Cardiac muscle cell (in vitro differentiated cells and primary cell): ENCODE measurements at regions not wholly inside any gene's neighbourhood (a gene's known extent, or its start where the extent isn't known, plus 50 kb on each side); places are given as distances from the start of the nearest gene placed in this dataset.

Source experiments
- DNase-seq, 2 donors: peaks; one replicate each; pipeline versions ENCODE4 v3.0.0 to v3.0.0-alpha.2; 2010 to 2017; ENCODE audit warnings: low read depth in 1 of 2, low spot score in 1 of 2
- H3K27ac ChIP-seq: fragments of 200-600 bp; sonication (generic); 2 replicates; pipeline ENCODE4 v1.5.1; 2016
- H3K27me3 ChIP-seq: fragments of 200-600 bp; sonication (generic); 2 replicates; pipeline ENCODE4 v1.6.0; 2016; ENCODE audit warnings: control low read depth
- H3K36me3 ChIP-seq: fragments of 200-600 bp; sonication (generic); 2 replicates; pipeline ENCODE4 v1.5.1; 2016; ENCODE audit warnings: control low read depth
- H3K4me1 ChIP-seq: fragments of 200-600 bp; sonication (generic); 2 replicates; pipeline ENCODE4 v1.8.1; 2017; ENCODE audit warnings: low read depth, mild to moderate bottlenecking, mixed run types
- H3K4me3 ChIP-seq: fragments of 200-600 bp; sonication (generic); 2 replicates; pipeline ENCODE4 v1.5.1; 2016; ENCODE audit warnings: mild to moderate bottlenecking
- H3K9me3 ChIP-seq: fragments of 200-600 bp; sonication (generic); 2 replicates; pipeline ENCODE4 v1.5.1; 2017; ENCODE audit warnings: low read depth, mild to moderate bottlenecking, control low read depth
- TF ChIP-seq, protein P1 (sequence below): IDR thresholded peaks from 2 replicates; pipeline ENCODE4 v1.5.1; 2012; ENCODE audit warnings: low read depth, mild to moderate bottlenecking, low read length

DNA sequence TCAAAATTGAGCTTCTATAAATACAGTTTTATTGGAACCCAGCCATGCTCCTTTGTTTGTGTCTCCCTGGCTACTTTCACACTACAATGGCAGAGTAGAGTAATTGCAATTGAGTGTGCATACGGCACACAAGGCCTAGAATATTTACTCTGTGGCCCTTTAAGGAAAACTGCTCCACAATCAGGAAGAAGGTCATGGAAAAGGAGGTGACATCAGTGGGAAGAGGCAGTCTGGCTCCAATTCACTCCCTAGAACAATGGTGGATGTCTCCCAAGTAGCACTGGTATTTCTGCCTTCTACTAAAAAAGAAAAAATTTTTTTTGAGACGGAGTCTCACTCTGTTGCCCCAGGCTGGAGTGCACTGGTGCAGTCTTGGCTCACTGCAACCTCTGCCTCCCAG, 51.3 kb downstream of the KRTAP19-8 start:
- no peak for DNase-seq

GRCh38 chr21:30984889-30985288, 53.4 kb downstream of the KRTAP19-8 start:
- DNase-seq = no peak

More for the DNA sequence above, 51.3 kb downstream of the KRTAP19-8 start:
- H3K4me3 ChIP-seq = no peak overlapping the region
- no peaks in the 10 kb centered on the region for H3K9me3 ChIP-seq
- no peaks in the 10 kb centered on the region for H3K27me3 ChIP-seq
- H3K27ac ChIP-seq = no peak overlapping the region
- no peaks in the 10 kb centered on the region for H3K36me3 ChIP-seq
- H3K4me1 ChIP-seq = no peaks in the 10 kb centered on the region
- TF ChIP-seq, protein P1, sequence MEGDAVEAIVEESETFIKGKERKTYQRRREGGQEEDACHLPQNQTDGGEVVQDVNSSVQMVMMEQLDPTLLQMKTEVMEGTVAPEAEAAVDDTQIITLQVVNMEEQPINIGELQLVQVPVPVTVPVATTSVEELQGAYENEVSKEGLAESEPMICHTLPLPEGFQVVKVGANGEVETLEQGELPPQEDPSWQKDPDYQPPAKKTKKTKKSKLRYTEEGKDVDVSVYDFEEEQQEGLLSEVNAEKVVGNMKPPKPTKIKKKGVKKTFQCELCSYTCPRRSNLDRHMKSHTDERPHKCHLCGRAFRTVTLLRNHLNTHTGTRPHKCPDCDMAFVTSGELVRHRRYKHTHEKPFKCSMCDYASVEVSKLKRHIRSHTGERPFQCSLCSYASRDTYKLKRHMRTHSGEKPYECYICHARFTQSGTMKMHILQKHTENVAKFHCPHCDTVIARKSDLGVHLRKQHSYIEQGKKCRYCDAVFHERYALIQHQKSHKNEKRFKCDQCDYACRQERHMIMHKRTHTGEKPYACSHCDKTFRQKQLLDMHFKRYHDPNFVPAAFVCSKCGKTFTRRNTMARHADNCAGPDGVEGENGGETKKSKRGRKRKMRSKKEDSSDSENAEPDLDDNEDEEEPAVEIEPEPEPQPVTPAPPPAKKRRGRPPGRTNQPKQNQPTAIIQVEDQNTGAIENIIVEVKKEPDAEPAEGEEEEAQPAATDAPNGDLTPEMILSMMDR = no peak

GRCh38 chr21:30981403-30981802, 56.9 kb downstream of the KRTAP19-8 start:
- no peak overlapping the region for H3K27ac ChIP-seq
- no peaks in the 10 kb centered on the region for H3K4me1 ChIP-seq
- H3K36me3 ChIP-seq = no peaks in the 10 kb centered on the region
- H3K27me3 ChIP-seq = no peaks in the 10 kb centered on the region
- TF ChIP-seq, protein P1 = no peak
- DNase-seq = no peak
- no peak overlapping the region for H3K4me3 ChIP-seq
- no peaks in the 10 kb centered on the region for H3K9me3 ChIP-seq

More at GRCh38 chr21:30984889-30985288, 53.4 kb downstream of the KRTAP19-8 start:
- H3K36me3 ChIP-seq = no peaks in the 10 kb centered on the region
- no peaks in the 10 kb centered on the region for H3K27me3 ChIP-seq
- no peaks in the 10 kb centered on the region for H3K4me1 ChIP-seq
- TF ChIP-seq, protein P1 = no peak
- no peaks in the 10 kb centered on the region for H3K9me3 ChIP-seq
- no peak overlapping the region for H3K4me3 ChIP-seq
- no peak overlapping the region for H3K27ac ChIP-seq

GRCh38 chr21:30979054-30979453, 59.2 kb downstream of the KRTAP19-8 start:
- no peaks in the 10 kb centered on the region for H3K27me3 ChIP-seq
- no peak overlapping the region for H3K4me3 ChIP-seq
- no peaks in the 10 kb centered on the region for H3K36me3 ChIP-seq
- TF ChIP-seq, protein P1 = no peak
- no peaks in the 10 kb centered on the region for H3K4me1 ChIP-seq
- no peaks in the 10 kb centered on the region for H3K9me3 ChIP-seq
- no peak for DNase-seq
- H3K27ac ChIP-seq = no peak overlapping the region

DNA sequence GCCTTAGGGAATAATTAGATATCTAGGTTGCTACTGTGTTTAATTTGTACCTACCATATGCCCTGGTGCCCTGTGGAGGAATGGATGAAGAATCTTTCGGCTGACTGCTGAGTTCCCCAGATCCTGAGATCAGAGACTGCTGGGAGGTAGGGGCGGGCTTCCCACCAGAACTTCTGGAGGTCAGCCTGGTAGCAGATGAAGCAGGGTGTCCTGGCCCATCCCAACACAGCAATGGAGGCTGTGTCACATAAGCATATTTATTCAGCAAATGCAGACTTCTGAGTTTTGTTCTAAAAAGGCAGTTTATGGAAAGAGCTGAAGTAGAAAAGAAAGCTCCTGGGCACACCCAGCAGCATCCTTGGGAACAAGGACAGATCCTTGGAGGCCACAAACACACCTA, 74.0 kb downstream of the KRTAP19-8 start:
- Histone ChIP-seq H3K27ac (no peak overlapping the region), H3K36me3 (no peaks in the 10 kb centered on the region), H3K9me3 (no peaks in the 10 kb centered on the region), H3K27me3 (no peaks in the 10 kb centered on the region), H3K4me3 (no peak overlapping the region), H3K4me1 (no peaks in the 10 kb centered on the region)
- DNase-seq = no peak
- TF ChIP-seq, protein P1 = no peak

DNA sequence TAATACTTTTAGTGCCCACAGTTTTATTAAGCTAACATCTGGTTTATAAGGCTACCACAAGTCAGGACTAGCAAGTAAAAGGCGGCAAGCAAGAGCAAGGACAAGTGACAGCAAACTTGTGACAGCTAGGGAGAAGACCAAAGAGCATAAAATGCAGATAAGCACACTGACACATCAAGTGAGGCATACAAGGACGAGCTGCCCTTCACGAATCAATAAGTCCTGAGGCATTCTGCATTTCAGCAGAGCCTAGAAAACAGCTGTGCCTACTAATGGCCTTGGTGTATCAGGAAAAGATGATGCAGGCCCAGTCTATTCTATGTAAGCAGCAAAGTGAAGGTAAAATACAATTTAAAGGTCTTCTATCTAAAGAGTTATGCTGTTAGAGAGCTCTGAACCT, 74.8 kb downstream of the KRTAP19-8 start:
- no peaks in the 10 kb centered on the region for H3K9me3 ChIP-seq
- TF ChIP-seq, protein P1 = no peak
- H3K4me3 ChIP-seq = no peak overlapping the region
- no peaks in the 10 kb centered on the region for H3K36me3 ChIP-seq
- no peaks in the 10 kb centered on the region for H3K4me1 ChIP-seq
- no peak overlapping the region for H3K27ac ChIP-seq
- DNase-seq = peak in 1 of 2 donors; percentile 8
- no peaks in the 10 kb centered on the region for H3K27me3 ChIP-seq
